ENCODE measurements at regions not wholly inside any gene's neighbourhood (a gene's known extent, or its start where the extent isn't known, plus 50 kb on each side); places are given as distances from the start of the nearest gene placed in this dataset.
"Not testable (repeated sequence)": the region's sequence is repeated elsewhere in the genome, so short reads cannot be mapped to it uniquely, and the experiment has no call there.

GRCh38 chr4:138774125-138774524 is 241.5 kb upstream of the NOCT start:
- TF ChIP-seq CTCF (conservative IDR thresholded peaks at IDR 0.05; ENCODE audit: low read depth, low read length); POLR2A (IDR thresholded peaks at IDR 0.05; ENCODE audit: low read depth, low read length); RFX5 (IDR thresholded peaks at IDR 0.05; ENCODE audit: low read depth, low read length); BHLHE40 (IDR thresholded peaks at IDR 0.05; ENCODE audit: low read depth, low read length); USF2 (IDR thresholded peaks at IDR 0.05; ENCODE audit: low read depth, low read length); FOS (IDR thresholded peaks at IDR 0.05; ENCODE audit: low read depth, low read length); SMC3 (IDR thresholded peaks at IDR 0.05; ENCODE audit: low read depth, low read length); MAFK (IDR thresholded peaks at IDR 0.05; ENCODE audit: low read depth, low read length); NFE2L2 (IDR thresholded peaks at IDR 0.05; ENCODE audit: low read depth, low read length): not testable (repeated sequence)
